NCI-H2107 treated with DMSO at 0.1 percent for 48 hours (cell line): ENCODE measurements at regions not wholly inside any gene's neighbourhood (a gene's known extent, or its start where the extent isn't known, plus 50 kb on each side); places are given as distances from the start of the nearest gene placed in this dataset.
"Not testable (repeated sequence)": the region's sequence is repeated elsewhere in the genome, so short reads cannot be mapped to it uniquely, and the experiment has no call there.

Source experiments
- DNase-seq: peaks from one replicate; lab custom pipeline; 2025; ENCODE audit not compliant: unreplicated experiment; lab: John Stamatoyannopoulos, UW

- peak; percentile 45 for DNase-seq
Measured at GRCh38 chr3:18988614-18989229, 159.6 kb upstream of the KCNH8 start.

- DNase-seq = peak; percentile 11
Measured at GRCh38 chr3:18987862-18988447, 160.4 kb upstream of the KCNH8 start.

- no peak for DNase-seq
Measured at GRCh38 chr3:18987070-18987469, 161.2 kb upstream of the KCNH8 start.

GRCh38 chr3:18982920-18983319 lies 165.4 kb upstream of the KCNH8 start:
- DNase-seq = no peak

- not testable (repeated sequence) for DNase-seq
Measured at GRCh38 chr3:18976102-18976501, 172.2 kb upstream of the KCNH8 start.

- DNase-seq = no peak
Measured at GRCh38 chr3:18968120-18968519, 180.2 kb upstream of the KCNH8 start.

GRCh38 chr3:18965781-18966180 lies 182.5 kb upstream of the KCNH8 start:
- DNase-seq = no peak

GRCh38 chr3:18964640-18965039 lies 183.7 kb upstream of the KCNH8 start:
- no peak for DNase-seq

- no peak for DNase-seq
Measured at GRCh38 chr3:18951333-18951732, 197.0 kb upstream of the KCNH8 start.

- DNase-seq = no peak
Measured at GRCh38 chr3:18946524-18946923, 201.8 kb upstream of the KCNH8 start.

GRCh38 chr3:18937574-18937973 lies 210.7 kb upstream of the KCNH8 start:
- no peak for DNase-seq

- no peak for DNase-seq
Measured at GRCh38 chr3:18919158-18919557, 229.2 kb upstream of the KCNH8 start.

- DNase-seq = no peak
Measured at GRCh38 chr3:18917923-18918322, 230.4 kb upstream of the KCNH8 start.

GRCh38 chr3:18902081-18902793 lies 246.1 kb upstream of the KCNH8 start:
- no peak for DNase-seq

- no peak for DNase-seq
Measured at GRCh38 chr3:18901571-18901970, 246.7 kb upstream of the KCNH8 start.

- DNase-seq = no peak
Measured at GRCh38 chr3:18900994-18901393, 247.3 kb upstream of the KCNH8 start.

GRCh38 chr3:18898911-18899310 lies 249.4 kb upstream of the KCNH8 start:
- no peak for DNase-seq

GRCh38 chr3:18892756-18893155 lies 255.6 kb upstream of the KCNH8 start:
- DNase-seq = no peak

GRCh38 chr3:18892047-18892446 lies 256.3 kb upstream of the KCNH8 start:
- DNase-seq = no peak

GRCh38 chr3:18891641-18892040 lies 256.7 kb upstream of the KCNH8 start:
- DNase-seq = no peak

GRCh38 chr3:18890449-18890848 lies 257.9 kb upstream of the KCNH8 start:
- no peak for DNase-seq

- no peak for DNase-seq
Measured at GRCh38 chr3:18888819-18889218, 259.5 kb upstream of the KCNH8 start.
